Cardiac muscle cell (in vitro differentiated cells and primary cell): ENCODE measurements at regions not wholly inside any gene's neighbourhood (a gene's known extent, or its start where the extent isn't known, plus 50 kb on each side); places are given as distances from the start of the nearest gene placed in this dataset.

Experiments
- DNase-seq, 2 donors: peaks; one replicate each; pipeline versions ENCODE4 v3.0.0 to v3.0.0-alpha.2; 2010 to 2017; ENCODE audit warnings: low read depth in 1 of 2, low spot score in 1 of 2
- H3K27ac ChIP-seq: fragments of 200-600 bp; sonication (generic); 2 replicates; pipeline ENCODE4 v1.5.1; 2016
- H3K27me3 ChIP-seq: fragments of 200-600 bp; sonication (generic); 2 replicates; pipeline ENCODE4 v1.6.0; 2016; ENCODE audit warnings: control low read depth
- H3K36me3 ChIP-seq: fragments of 200-600 bp; sonication (generic); 2 replicates; pipeline ENCODE4 v1.5.1; 2016; ENCODE audit warnings: control low read depth
- H3K4me1 ChIP-seq: fragments of 200-600 bp; sonication (generic); 2 replicates; pipeline ENCODE4 v1.8.1; 2017; ENCODE audit warnings: low read depth, mild to moderate bottlenecking, mixed run types
- H3K4me3 ChIP-seq: fragments of 200-600 bp; sonication (generic); 2 replicates; pipeline ENCODE4 v1.5.1; 2016; ENCODE audit warnings: mild to moderate bottlenecking
- H3K9me3 ChIP-seq: fragments of 200-600 bp; sonication (generic); 2 replicates; pipeline ENCODE4 v1.5.1; 2017; ENCODE audit warnings: low read depth, mild to moderate bottlenecking, control low read depth
- CTCF ChIP-seq: IDR thresholded peaks from 2 replicates; pipeline ENCODE4 v1.5.1; 2012; ENCODE audit warnings: low read depth, mild to moderate bottlenecking, low read length

GRCh38 chr12:116354950-116355783, 77.7 kb upstream of the MED13L start:
- DNase-seq = no peak
- Histone ChIP-seq H3K4me1 (peaks cover 24% of the 10 kb centered on the region), H3K9me3 (no peaks in the 10 kb centered on the region), H3K27ac (peak overlapping the region; percentile 66), H3K36me3 (no peaks in the 10 kb centered on the region), H3K27me3 (no peaks in the 10 kb centered on the region), H3K4me3 (no peak overlapping the region)
- no peak for TF ChIP-seq CTCF

- H3K9me3 ChIP-seq = no peaks in the 10 kb centered on the region
- H3K27me3 ChIP-seq = no peaks in the 10 kb centered on the region
- DNase-seq = no peak
- H3K4me3 ChIP-seq = no peak overlapping the region
- no peak for TF ChIP-seq CTCF
- H3K36me3 ChIP-seq = no peaks in the 10 kb centered on the region
- peak overlapping the region; percentile 95 for H3K27ac ChIP-seq
- peaks cover 24% of the 10 kb centered on the region for H3K4me1 ChIP-seq
Observed at GRCh38 chr12:116358536-116358892, 81.0 kb upstream of the MED13L start.

- Histone ChIP-seq H3K36me3 (no peaks in the 10 kb centered on the region), H3K27me3 (no peaks in the 10 kb centered on the region), H3K9me3 (no peaks in the 10 kb centered on the region), H3K4me3 (no peak overlapping the region), H3K27ac (peak overlapping the region; percentile 95), H3K4me1 (peaks cover 24% of the 10 kb centered on the region)
- peak; percentile 95 to 98 for DNase-seq
- no peak for TF ChIP-seq CTCF
Observed at GRCh38 chr12:116358893-116359761, 81.6 kb upstream of the MED13L start.

- Histone ChIP-seq H3K27me3 (no peaks in the 10 kb centered on the region), H3K9me3 (no peaks in the 10 kb centered on the region), H3K4me1 (peaks cover 14% of the 10 kb centered on the region), H3K4me3 (no peak overlapping the region), H3K36me3 (no peaks in the 10 kb centered on the region), H3K27ac (no peak overlapping the region)
- no peak for TF ChIP-seq CTCF
- DNase-seq = no peak
Observed at GRCh38 chr12:116360579-116361413, 83.3 kb upstream of the MED13L start.
